SIG-M5 treated with dmso at 0.1 percent for 504 hours (cell line): ENCODE measurements at regions not wholly inside any gene's neighbourhood (a gene's known extent, or its start where the extent isn't known, plus 50 kb on each side); places are given as distances from the start of the nearest gene placed in this dataset.
"Not testable (repeated sequence)": the region's sequence is repeated elsewhere in the genome, so short reads cannot be mapped to it uniquely, and the experiment has no call there.

Experiments used
- DNase-seq: peaks from one replicate; lab custom pipeline; 2025; ENCODE audit not compliant: unreplicated experiment; lab: John Stamatoyannopoulos, UW

DNA sequence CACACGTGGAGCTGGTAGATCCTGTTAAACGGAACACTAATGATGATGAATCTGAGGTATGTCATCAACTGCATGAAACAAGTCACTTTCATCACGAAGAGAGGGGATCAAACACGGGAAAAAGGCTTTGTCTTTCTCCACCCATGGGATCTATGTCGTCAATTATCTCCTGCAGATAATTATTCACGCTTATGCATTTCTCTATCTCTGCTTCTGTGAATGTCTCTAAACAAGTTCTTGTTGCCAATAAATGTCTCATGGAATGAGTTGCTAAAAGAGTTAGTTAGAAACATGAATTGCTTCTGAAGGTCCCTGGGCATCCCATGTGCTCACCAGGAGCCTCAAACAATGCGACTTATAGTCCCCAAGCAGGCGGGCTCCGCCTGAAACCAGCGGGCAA lies 1228.2 kb upstream of the TMEM132C start:
- DNase-seq, result no peak

DNA sequence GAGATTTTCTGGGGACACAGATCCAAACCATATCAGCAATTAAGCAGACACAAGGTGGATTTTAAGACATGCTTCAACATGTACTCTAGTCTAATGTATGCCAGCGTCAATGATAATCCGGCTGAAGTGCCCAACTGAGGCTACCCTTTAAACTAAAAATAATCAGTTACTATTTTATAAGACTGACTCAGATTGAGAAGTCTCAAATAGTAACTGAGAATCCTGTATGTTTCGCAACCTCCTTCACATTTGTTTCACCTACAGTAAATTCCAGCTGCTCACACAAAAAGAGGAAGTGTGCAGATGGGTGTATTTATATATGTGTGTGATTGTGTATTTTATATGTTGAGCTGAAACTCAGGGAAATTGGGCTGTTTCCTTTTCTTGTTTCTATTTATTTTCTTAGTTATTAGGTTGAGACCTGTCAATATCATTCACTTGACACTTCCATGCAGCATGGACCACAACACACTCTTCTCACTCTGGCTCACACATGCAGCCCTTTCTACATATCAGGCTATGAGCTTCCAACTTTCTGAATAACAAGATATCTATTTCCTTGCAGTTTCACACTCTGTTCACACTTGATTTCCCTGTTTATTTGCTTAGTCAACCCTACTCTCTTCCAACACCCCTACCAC lies 1224.9 kb upstream of the TMEM132C start:
- peak; percentile 33 for DNase-seq

- no peak for DNase-seq
These were observed 1223.2 kb upstream of the TMEM132C start for GRCh38 chr12:127043731-127044130.

DNA sequence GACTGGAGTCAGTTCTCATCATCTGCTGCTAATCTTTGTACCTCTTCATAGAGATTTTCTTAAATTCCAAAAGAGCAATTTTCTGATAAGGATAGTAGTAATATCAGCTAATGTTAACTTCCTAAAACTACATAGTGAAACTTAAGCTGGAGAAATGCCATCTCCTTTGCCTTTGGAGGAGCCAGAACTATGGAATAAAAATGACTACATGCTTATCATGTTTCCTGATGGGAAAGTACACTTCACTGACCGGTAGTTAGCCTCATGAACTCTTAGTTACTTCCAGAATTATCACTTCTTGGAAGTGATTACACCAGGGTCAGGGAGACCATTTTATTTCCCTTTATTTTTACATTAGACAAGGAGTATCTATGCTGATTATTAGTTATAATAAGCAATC lies 1222.1 kb upstream of the TMEM132C start:
- no peak for DNase-seq

- DNase-seq, result no peak
These were observed 1220.5 kb upstream of the TMEM132C start for GRCh38 chr12:127046467-127046866.

GRCh38 chr12:127048057-127048456 lies 1218.9 kb upstream of the TMEM132C start:
- DNase-seq, result no peak

GRCh38 chr12:127048525-127048924 lies 1218.4 kb upstream of the TMEM132C start:
- not testable (repeated sequence) for DNase-seq

GRCh38 chr12:127051139-127051538 lies 1215.8 kb upstream of the TMEM132C start:
- DNase-seq, result no peak

DNA sequence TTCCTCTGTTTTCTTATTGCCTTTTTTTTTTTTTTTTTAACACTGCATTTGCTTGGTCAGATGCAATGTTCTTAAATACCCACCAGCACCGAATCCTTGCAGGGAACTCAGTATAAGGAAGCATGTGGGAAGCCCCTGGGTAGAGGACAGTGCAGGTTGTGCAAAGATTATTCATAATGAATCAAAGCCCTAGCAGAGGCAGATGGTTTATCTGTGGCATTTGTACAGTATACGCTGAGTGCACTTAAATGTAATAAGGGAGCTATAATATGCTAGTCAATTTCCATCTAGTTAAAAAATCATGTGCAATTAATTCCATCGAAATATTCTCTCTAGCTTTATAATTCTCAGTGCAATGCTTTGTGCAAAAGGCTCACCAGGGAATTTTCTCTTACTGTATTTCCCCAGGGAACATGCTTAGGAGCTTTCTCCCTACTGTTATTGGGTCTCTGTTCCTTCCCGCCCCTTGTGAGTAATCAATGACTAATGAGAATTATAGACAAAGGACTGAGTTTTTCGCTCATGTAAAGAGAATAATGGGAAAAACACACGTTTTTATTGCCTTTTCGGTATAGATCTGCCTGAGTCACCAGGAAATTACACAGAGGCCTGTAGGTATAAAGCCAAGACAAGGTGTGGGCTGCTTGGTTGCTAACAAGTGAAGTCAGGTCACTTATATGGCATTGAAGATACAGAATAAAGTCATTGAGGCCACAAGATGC lies 1214.3 kb upstream of the TMEM132C start:
- DNase-seq, result no peak

- DNase-seq, result no peak
These were observed 1212.4 kb upstream of the TMEM132C start for GRCh38 chr12:127054531-127054930.

DNA sequence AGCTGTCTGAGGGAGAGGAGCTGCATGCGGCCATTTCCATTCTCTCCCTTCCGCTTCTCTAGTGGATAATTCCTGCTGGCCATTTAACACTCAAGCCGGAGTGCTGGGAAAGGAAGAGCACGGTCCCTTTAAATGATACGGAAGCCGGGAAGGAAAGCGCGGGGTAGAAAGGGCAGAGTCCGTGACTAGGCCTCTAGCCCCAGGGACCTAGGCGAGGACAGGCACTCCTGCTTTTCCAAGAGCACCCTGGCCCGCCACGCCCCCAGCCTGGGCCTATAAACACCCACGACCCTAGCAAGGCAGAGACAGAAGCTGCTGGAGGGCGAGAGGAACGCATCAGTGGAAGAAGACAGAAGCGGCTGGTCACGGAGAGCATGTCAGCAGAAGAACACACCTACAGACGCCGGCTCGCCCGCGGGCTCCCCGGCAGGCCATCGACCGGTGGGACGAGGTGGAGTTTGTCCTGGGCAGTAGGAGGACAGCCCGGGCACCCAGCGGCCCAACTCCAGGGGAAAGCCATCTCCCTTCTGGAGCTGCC lies 1206.6 kb upstream of the TMEM132C start:
- no peak for DNase-seq

DNA sequence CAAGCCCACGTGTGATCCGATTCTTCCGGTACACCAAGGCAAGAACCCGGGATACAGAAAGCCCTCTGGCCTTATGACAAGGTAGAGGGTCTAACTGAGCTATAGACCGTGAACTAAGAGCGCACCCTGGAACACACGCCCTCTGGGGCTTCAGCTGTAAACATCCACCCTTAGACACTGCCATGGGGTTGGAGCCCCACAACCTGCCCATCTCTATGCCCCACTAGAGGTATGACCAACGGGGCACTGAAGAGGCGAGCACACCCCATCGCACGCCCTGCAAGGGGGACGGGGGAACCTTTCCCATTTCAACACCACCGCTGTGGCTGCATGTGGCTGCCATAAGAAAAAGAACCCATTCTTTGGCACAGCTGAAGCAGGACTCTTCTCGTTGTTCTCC lies 1206.0 kb upstream of the TMEM132C start:
- DNase-seq, result no peak

GRCh38 chr12:127063339-127064072 lies 1203.5 kb upstream of the TMEM132C start:
- no peak for DNase-seq

- DNase-seq, result no peak
These were observed 1202.8 kb upstream of the TMEM132C start for GRCh38 chr12:127064207-127064606.

DNA sequence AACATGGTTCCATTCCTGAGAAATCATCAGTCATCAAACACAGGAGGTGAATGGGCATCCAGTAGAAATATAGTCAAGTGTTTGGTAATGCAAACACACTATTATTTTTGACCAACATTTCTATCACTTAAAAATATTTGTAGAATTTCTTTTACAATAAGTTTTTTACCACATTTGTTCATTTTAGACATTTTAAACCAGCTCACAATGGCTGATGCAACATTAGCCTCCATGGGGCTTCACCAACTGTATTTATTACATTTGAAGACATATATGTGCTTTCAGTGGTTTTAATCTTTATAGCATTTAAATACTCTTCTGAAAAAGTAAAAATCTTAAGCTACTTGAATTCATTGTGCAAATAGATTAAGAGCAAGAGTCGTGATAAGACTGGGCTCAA lies 1201.4 kb upstream of the TMEM132C start:
- DNase-seq, result no peak

GRCh38 chr12:127070515-127071157 lies 1196.3 kb upstream of the TMEM132C start:
- no peak for DNase-seq

- DNase-seq, result no peak
These were observed 1192.8 kb upstream of the TMEM132C start for GRCh38 chr12:127074161-127074560.

DNA sequence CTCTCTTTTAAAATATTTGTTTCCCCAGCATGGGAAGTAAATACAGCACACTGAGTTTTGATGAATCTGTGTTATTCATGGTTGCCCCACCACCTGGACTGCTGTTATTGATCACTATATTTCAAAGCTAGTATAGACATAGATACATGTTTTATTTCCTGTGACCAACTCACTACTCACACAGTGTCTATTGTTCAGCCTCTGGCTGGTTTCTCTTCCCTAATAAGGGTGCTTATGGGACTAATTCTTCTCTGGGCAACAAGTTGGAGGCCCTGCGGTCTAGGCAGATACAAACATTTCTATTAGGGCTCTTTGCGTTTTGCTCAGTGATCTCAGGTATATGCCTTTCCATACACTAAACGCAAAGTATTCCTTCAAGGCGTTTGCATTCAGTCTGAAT lies 1191.0 kb upstream of the TMEM132C start:
- no peak for DNase-seq

DNA sequence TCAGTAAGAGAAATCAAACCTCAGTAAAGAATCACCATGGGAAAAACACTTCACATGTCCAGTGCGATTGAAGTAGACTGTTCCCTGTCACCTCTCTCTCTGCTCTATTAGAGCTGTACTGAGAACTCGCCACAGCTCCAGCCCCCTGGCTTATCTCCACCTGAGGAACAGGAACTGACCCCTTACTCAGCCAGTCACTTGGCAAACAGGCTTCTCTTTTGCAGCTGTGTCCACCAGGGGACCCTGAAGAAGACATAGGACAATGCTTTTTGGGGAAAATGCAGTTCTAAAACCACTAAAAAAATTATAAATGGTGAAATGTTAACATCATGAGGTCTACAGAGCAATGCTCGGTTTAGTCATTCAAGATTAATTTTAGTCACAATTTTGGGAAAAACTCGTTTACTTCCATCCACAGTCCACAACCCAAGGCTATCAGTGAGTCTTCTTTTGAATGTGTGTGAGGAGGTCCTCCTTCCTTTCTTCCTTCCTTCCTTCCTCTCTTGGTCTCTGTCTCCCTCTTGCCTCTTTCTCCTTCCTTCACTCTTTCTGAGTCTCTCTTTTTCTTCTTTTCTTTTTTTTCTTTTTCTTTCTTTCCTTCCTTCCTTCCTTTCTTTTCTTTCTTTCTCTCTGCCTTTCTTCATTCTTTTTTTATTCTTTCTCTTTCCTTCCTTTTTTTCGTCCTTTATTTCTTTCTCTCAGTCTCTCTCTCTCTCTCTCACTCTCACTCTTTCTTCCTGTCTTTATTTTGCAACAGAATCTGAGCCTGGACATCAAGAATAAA lies 1189.5 kb upstream of the TMEM132C start:
- no peak for DNase-seq

DNA sequence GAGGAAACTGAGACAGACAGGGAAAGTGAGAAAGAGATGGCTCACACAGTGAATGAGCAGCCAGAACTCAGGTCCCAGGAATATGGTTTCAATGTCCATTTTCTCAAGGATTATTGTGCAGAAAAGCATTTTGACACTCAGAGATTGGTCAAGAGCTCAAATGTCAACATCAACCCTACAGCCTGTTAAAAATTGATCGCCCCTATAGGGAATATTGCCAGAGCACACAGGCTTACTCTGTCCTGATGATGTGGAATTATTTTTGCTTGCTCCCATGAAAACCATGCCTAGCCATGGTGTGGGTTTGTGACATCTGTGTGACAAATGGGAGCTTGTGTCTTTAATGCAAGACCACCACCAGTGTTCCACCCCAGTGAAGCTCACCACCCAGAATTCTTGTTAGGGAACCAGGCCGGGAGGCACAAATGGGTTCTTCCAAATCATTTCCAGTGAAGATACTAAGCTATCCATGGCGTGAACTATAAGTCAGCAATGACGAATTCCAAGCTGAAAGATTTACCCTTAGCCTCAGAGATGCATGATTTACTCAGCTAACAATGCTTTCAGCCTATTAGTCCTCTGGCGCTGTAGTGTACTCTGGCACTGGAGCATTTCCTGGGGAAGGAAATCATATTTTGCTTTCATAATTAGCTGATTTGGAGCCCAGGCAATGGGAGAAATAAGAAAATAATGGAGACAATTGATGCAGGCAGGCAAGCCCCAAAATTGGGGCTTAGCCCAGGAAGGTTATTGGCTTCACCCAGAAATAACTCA lies 1188.2 kb upstream of the TMEM132C start:
- no peak for DNase-seq
